GM19351 (cell line): ENCODE measurements at regions not wholly inside any gene's neighbourhood (a gene's known extent, or its start where the extent isn't known, plus 50 kb on each side); places are given as distances from the start of the nearest gene placed in this dataset.
A peak's percentile ranks its signal among the peaks of the same experiment; 100 is the strongest.

Experiments used
- ATAC-seq: cut with Tn5 transposase; IDR thresholded peaks from one replicate; pipeline ENCODE4 v1.9.1; 2021; ENCODE audit warnings: mild to moderate bottlenecking, moderate library complexity; ENCODE audit not compliant: unreplicated experiment

- ATAC-seq: peak; percentile 90
These were observed 55.8 kb upstream of the SHC3 start for GRCh38 chr9:89234205-89235067.

- no peak for ATAC-seq
These were observed 58.4 kb upstream of the SHC3 start for GRCh38 chr9:89236955-89237573.

GRCh38 chr9:89238424-89238823 lies 59.8 kb upstream of the SHC3 start:
- no peak for ATAC-seq

GRCh38 chr9:89243296-89244061 lies 64.9 kb upstream of the SHC3 start:
- no peak for ATAC-seq

GRCh38 chr9:89246840-89247239 lies 64.2 kb upstream of the CKS2 start:
- ATAC-seq: no peak

GRCh38 chr9:89247431-89248353 lies 63.3 kb upstream of the CKS2 start:
- ATAC-seq: no peak

GRCh38 chr9:89249001-89249400 lies 62.0 kb upstream of the CKS2 start:
- ATAC-seq: no peak

GRCh38 chr9:89252651-89253267 lies 58.2 kb upstream of the CKS2 start:
- no peak for ATAC-seq

GRCh38 chr9:89254058-89254772 lies 56.8 kb upstream of the CKS2 start:
- no peak for ATAC-seq

GRCh38 chr9:89254773-89255125 lies 56.2 kb upstream of the CKS2 start:
- no peak for ATAC-seq

- no peak for ATAC-seq
These were observed 54.8 kb upstream of the CKS2 start for GRCh38 chr9:89256225-89256624.

GRCh38 chr9:89256642-89257041 lies 54.4 kb upstream of the CKS2 start:
- no peak for ATAC-seq

GRCh38 chr9:89260525-89260924 lies 50.5 kb upstream of the CKS2 start:
- ATAC-seq: no peak
